ENCODE measurements at regions not wholly inside any gene's neighbourhood (a gene's known extent, or its start where the extent isn't known, plus 50 kb on each side); places are given as distances from the start of the nearest gene placed in this dataset.

- TF ChIP-seq EZH2phosphoT487 (IDR thresholded peaks at IDR 0.05; ENCODE audit: low read length) = no peak
- no peak for TF ChIP-seq CTCF (IDR thresholded peaks at IDR 0.05; ENCODE audit: low read length)
- no peak for TF ChIP-seq EZH2 (optimal IDR thresholded peaks at IDR 0.05; ENCODE audit: low read depth, low read length)
Measured at GRCh38 chr2:114157057-114157385, 267.1 kb downstream of the ACTR3 start.
